ENCODE measurements at regions not wholly inside any gene's neighbourhood (a gene's known extent, or its start where the extent isn't known, plus 50 kb on each side); places are given as distances from the start of the nearest gene placed in this dataset.

GRCh38 chr11:135075740-135076139 lies 663.7 kb upstream of the B3GAT1 start:
- DNase-seq (ENCODE audit: low spot score) = no peak

DNA sequence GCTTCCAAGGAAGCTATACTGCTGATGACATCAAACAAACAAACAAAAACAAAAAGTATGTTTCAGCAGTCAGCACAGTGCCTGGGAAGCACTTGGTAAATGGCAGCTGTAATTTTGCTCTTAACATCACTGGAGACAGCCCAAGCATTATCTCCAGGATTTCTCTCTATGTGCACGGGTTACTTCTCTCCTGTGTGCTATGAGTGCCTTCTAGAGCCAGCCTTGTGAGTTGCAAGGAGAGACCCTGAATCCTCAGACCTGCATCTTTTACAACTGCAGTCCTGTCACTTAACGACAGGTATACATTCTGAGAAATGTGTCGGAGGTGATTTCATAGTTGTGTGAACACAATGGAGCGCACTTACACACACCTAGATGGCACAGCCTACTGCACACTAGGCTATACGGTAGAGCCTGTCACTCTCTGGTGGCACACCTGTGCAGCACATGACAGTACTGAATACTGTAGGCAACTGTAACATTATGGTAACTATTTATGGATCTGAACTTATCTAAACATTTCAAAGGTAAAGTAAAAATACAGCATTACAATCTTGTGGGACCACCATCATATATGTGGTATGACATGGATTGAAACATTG lies 662.5 kb upstream of the B3GAT1 start:
- DNase-seq (ENCODE audit: low spot score) = no peak

DNA sequence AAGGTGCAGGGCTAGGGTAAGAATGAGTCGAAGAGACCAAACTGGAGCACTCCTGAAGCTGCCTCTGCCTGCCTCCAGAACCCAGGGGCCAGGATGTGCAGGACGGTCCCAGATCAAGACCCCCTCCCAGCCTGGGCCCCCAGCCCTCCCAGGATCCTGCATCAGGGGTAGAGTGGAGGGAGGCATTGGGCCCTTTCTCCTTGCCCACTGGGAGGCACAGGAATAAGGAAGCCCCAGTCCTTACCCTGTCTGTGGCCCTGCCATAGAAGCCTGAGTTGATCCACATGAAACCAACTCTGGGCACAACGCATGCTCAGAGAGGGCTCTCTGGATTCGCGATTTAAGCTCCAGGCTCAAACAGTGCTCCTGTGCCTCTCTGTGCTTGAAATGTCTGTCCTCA lies 661.8 kb upstream of the B3GAT1 start:
- no peak for DNase-seq (ENCODE audit: low spot score)

DNA sequence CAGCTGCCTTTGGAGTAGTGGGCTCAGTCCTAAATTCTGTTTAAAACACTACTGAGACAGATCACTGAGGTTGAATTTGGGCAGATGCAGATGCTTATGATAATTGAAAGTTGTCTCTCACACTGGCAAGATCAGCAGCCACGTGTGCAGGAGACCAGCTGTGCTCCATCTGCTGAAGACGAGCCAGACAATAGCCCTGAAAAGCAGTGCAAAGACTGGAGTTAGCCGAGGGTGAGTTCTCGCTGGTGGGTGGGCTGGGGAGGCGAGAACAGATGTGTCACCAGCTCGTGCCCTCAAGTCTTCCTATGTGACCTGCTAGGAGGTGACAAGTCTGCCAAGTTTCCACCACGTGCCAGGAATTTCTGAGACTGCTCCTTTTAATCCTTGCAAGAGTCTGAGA lies 661.3 kb upstream of the B3GAT1 start:
- DNase-seq (ENCODE audit: low spot score) = no peak

DNA sequence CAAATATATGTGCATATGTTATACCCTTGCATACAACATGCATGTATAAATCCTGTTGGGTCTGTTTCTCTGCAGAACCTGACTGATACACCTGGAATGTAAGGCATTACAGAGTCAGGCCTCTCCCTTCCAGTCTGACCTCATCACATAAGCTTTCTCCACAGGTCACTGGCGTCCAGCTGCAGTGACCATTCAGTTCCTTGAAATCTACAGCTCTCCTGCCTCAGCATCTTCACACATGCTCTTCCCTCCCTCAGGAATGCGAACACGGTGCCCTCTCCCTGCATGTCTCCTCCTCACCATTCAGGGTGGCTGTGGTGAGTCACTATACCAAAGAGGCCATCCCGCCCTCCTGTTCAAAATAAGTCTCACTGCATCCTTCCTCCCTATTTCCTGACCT lies 657.8 kb upstream of the B3GAT1 start:
- no peak for DNase-seq (ENCODE audit: low spot score)

GRCh38 chr11:135069063-135069462 lies 657.0 kb upstream of the B3GAT1 start:
- DNase-seq (ENCODE audit: low spot score) = no peak

- no peak for DNase-seq (ENCODE audit: low spot score)
These were observed 651.0 kb upstream of the B3GAT1 start for GRCh38 chr11:135062994-135063393.

GRCh38 chr11:135061166-135061565 lies 649.1 kb upstream of the B3GAT1 start:
- DNase-seq (ENCODE audit: low spot score) = no peak

- no peak for DNase-seq (ENCODE audit: low spot score)
These were observed 634.9 kb upstream of the B3GAT1 start for GRCh38 chr11:135046986-135047385.

DNA sequence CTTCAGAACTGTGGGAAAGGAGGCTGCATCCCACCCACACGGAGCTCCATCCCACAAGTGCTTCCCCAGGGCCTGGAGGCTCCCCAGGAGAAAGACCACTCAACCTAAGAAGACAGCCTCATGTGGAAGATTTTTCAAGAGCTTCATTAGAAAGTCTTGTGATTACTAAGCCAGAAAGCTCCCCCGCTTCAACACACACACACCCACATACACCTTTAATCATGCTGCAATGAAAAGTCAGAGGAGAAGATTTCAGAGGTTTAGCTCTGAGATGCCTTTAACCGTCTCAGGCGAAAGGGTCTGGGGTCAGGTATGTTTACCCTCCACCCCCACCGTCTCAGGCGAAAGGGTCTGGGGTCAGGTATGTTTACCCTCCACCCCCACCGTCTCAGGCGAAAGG lies 634.5 kb upstream of the B3GAT1 start:
- no peak for DNase-seq (ENCODE audit: low spot score)

- DNase-seq (ENCODE audit: low spot score) = no peak
These were observed 631.4 kb upstream of the B3GAT1 start for GRCh38 chr11:135043434-135043833.

GRCh38 chr11:135037828-135038227 lies 625.8 kb upstream of the B3GAT1 start:
- no peak for DNase-seq (ENCODE audit: low spot score)

DNA sequence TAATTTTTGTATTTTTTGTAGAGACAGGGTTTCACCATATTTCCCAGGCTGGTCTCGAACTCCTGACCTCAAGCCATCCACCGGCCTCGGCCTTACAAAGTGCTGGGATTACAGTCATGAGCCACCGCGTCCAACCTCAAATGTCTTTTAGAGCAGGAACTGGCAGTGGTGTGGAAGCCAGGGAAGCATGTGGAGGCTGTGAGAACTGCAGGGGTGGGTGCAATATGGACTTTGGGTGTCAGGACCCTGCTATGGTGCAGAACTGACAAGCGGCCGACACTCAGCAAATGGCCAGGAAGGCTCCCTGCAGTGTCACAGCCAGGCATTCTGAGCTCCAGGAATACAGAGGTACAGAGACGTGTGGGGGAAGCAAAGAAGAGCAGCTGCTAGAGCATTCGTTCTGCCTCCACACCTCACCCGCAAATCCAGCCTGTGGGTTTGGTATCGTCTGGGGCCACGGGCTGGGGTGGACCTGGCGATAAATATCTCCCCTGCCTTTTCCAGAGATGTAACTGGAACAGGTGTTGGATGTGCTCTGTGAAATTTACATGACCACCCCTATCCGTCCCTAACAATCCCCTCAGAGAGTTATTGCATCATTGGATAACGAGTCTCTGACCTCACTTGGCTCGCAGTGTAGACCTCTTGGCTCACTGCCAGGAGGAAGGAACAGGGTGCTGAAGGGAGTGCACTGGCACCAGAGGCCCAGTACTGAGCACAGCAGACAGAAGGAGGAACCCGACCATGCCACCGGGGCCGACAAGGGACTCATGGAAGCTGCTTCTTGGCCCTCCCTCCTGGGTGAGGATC lies 624.7 kb upstream of the B3GAT1 start:
- DNase-seq (ENCODE audit: low spot score) = no peak

DNA sequence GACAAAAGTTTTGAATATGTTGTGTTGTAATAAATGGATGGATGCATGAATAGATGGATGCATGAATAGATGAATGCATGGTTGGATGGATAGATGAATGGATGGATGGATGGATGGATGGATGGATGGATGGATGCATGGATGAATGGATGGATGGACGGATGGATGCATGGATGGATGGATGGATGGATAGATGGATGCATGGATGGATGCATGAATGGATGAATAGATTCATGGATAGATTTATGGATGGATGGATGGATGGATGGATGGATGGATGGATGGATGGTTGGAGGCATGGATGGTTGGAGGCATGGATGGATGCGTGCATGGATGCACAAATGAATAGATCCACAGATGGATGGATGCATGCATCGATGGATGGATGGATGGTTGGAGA lies 623.2 kb upstream of the B3GAT1 start:
- no peak for DNase-seq (ENCODE audit: low spot score)

DNA sequence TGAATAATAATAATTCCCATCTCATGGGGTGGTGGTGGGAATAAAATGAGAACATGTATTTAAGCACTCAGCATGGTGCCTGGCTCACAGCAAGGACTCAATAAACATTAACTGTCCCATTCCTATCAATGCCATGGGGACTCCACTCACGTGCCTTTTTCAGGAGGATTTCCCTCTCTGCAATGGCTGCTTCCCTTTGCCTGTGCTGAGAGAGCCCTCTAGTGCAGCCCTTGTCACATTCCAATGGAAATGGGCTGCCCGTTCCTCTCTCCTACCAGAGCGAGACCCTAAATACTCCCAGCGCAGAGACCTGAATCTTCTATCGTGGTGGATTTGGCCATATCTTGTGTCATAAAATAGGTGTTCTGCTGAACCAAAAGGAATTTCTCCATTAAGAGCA lies 621.5 kb upstream of the B3GAT1 start:
- DNase-seq (ENCODE audit: low spot score) = no peak

- no peak for DNase-seq (ENCODE audit: low spot score)
These were observed 619.4 kb upstream of the B3GAT1 start for GRCh38 chr11:135031205-135031989.

GRCh38 chr11:135027461-135027860 lies 615.4 kb upstream of the B3GAT1 start:
- DNase-seq (ENCODE audit: low spot score) = no peak

DNA sequence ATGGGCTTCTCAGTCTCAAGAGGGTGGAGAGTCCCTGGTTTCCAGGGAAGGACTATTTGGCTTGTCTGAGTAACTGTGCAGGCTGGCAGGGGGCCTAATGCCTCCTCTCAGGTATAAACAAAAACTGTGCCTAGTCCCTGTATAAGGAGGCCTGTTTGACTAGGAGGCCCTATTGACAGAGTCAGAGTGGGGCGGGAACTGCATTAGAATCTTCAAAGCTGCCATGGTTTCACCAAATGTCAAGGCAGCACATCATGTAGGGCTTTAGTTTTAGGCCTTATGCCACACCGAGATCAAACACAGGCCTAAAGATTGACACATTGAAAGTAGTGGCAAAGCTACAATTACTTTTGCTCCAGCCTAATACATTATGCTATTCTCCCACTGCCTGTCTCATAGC lies 611.5 kb upstream of the B3GAT1 start:
- no peak for DNase-seq (ENCODE audit: low spot score)

DNA sequence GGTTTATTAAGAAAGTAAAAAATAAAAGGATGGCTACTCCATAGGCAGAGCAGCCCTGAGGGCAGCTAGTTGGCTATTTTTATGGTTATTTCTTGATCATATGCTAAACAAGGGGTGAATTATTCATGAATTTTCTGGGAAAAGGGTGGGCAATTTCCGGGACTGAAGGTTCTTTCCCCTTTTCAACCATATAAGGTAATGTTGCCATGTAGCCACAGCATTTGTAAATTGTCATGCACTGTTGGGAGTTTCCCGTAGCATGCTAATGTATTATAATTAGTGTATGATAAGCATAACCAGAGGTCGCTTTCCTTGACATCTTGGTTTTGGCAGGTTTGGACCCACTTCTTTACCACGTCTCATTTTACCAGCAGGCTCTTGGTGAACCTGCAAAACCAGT lies 610.4 kb upstream of the B3GAT1 start:
- no peak for DNase-seq (ENCODE audit: low spot score)

GRCh38 chr11:135019899-135020298 lies 607.9 kb upstream of the B3GAT1 start:
- DNase-seq (ENCODE audit: low spot score) = no peak

GRCh38 chr11:135019343-135019871 lies 607.4 kb upstream of the B3GAT1 start:
- DNase-seq (ENCODE audit: low spot score) = no peak

DNA sequence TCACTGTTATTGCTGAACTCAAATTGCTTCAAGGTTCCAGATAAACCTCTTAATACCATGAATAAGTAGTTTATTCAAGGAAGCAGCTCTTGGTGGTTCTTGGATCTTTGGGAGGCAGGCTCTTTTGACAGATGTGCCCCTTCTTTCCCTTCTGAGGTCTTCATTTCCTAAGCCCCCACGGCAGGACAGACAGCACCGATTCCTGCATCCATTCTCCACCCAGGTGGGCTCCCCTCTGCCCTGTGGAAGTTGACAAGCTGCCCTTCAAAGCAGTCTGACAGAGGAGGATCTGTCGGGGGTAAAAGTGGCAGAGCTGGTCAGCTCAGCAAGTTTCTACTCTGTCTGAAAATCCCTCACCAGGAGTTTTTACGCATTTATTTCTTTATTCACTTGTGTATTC lies 605.3 kb upstream of the B3GAT1 start:
- no peak for DNase-seq (ENCODE audit: low spot score)

- no peak for DNase-seq (ENCODE audit: low spot score)
These were observed 603.9 kb upstream of the B3GAT1 start for GRCh38 chr11:135015966-135016365.
